Mesothelial cell of epicardium (in vitro differentiated cells): ENCODE measurements at regions not wholly inside any gene's neighbourhood (a gene's known extent, or its start where the extent isn't known, plus 50 kb on each side); places are given as distances from the start of the nearest gene placed in this dataset.

ENCODE experiments used
- DNase-seq, 2 experiments: peaks; one replicate each; pipeline ENCODE4 v3.0.0; 2021; ENCODE audit warnings: low spot score in 2 of 2; ENCODE audit not compliant: unreplicated experiment in 2 of 2
- H3K27ac Mint-ChIP-seq: 2 replicates; pipeline ENCODE4 v1.8.0; 2021; ENCODE audit warnings: mixed read lengths
- H3K27me3 Mint-ChIP-seq: 2 replicates; pipeline ENCODE4 v1.8.0; 2021; ENCODE audit warnings: low read depth, mixed read lengths
- H3K36me3 Mint-ChIP-seq: 2 replicates; pipeline ENCODE4 v1.8.0; 2021; ENCODE audit warnings: mixed read lengths
- H3K4me1 Mint-ChIP-seq: 2 replicates; pipeline ENCODE4 v1.8.0; 2021; ENCODE audit warnings: mixed read lengths
- H3K4me3 Mint-ChIP-seq: 2 replicates; pipeline ENCODE4 v1.8.0; 2021; ENCODE audit warnings: mild to moderate bottlenecking, moderate library complexity, mixed read lengths
- H3K9me3 Mint-ChIP-seq: 2 replicates; pipeline ENCODE4 v1.8.0; 2021; ENCODE audit warnings: mixed read lengths
- CTCF ChIP-seq: fragments of 200-600 bp; sonication (generic); IDR thresholded peaks from one replicate; pipeline ENCODE4 v1.5.0; 2021; ENCODE audit warnings: antibody characterized with exemption; ENCODE audit not compliant: unreplicated experiment

- no peak for DNase-seq
- H3K36me3 Mint-ChIP-seq, result no peaks in the 10 kb centered on the region
- no peak overlapping the region for H3K27ac Mint-ChIP-seq
These were observed 118.0 kb downstream of the SNX19 start for GRCh38 chr11:130798280-130798679.

GRCh38 chr11:130798801-130799200, 117.5 kb downstream of the SNX19 start:
- H3K4me1 Mint-ChIP-seq, result peaks cover 19% of the 10 kb centered on the region
- H3K27ac Mint-ChIP-seq, result no peak overlapping the region
- DNase-seq, result no peak
- H3K4me3 Mint-ChIP-seq, result no peak overlapping the region
- H3K27me3 Mint-ChIP-seq, result no peaks in the 10 kb centered on the region
- peaks cover 17% of the 10 kb centered on the region for H3K9me3 Mint-ChIP-seq
- H3K36me3 Mint-ChIP-seq, result no peaks in the 10 kb centered on the region
- no peak for TF ChIP-seq CTCF

More at GRCh38 chr11:130798280-130798679, 118.0 kb downstream of the SNX19 start:
- no peak for TF ChIP-seq CTCF
- Mint-ChIP-seq H3K9me3 (peaks cover 17% of the 10 kb centered on the region), H3K4me1 (peaks cover 17% of the 10 kb centered on the region), H3K4me3 (no peak overlapping the region), H3K27me3 (no peaks in the 10 kb centered on the region)

- no peak overlapping the region for H3K4me3 Mint-ChIP-seq
- H3K9me3 Mint-ChIP-seq, result peaks cover 17% of the 10 kb centered on the region
- TF ChIP-seq CTCF, result no peak
- H3K27me3 Mint-ChIP-seq, result no peaks in the 10 kb centered on the region
- no peaks in the 10 kb centered on the region for H3K36me3 Mint-ChIP-seq
- H3K4me1 Mint-ChIP-seq, result peaks cover 24% of the 10 kb centered on the region
- DNase-seq, result no peak
- H3K27ac Mint-ChIP-seq, result no peak overlapping the region
These were observed 114.8 kb downstream of the SNX19 start for GRCh38 chr11:130801333-130802122.

- H3K4me1 Mint-ChIP-seq, result peaks cover 31% of the 10 kb centered on the region
- no peaks in the 10 kb centered on the region for H3K27me3 Mint-ChIP-seq
- no peak overlapping the region for H3K27ac Mint-ChIP-seq
- no peaks in the 10 kb centered on the region for H3K36me3 Mint-ChIP-seq
- TF ChIP-seq CTCF, result no peak
- DNase-seq, result no peak
- H3K9me3 Mint-ChIP-seq, result peaks cover 14% of the 10 kb centered on the region
- no peak overlapping the region for H3K4me3 Mint-ChIP-seq
These were observed 113.7 kb downstream of the SNX19 start for GRCh38 chr11:130802567-130802966.

- no peaks in the 10 kb centered on the region for H3K27me3 Mint-ChIP-seq
- H3K4me3 Mint-ChIP-seq, result no peak overlapping the region
- H3K27ac Mint-ChIP-seq, result no peak overlapping the region
- H3K9me3 Mint-ChIP-seq, result peaks cover 11% of the 10 kb centered on the region
- H3K36me3 Mint-ChIP-seq, result no peaks in the 10 kb centered on the region
- H3K4me1 Mint-ChIP-seq, result peaks cover 31% of the 10 kb centered on the region
- no peak for DNase-seq
- TF ChIP-seq CTCF, result no peak
These were observed 111.8 kb downstream of the SNX19 start for GRCh38 chr11:130804306-130805076.
